ENCODE measurements at regions not wholly inside any gene's neighbourhood (a gene's known extent, or its start where the extent isn't known, plus 50 kb on each side); places are given as distances from the start of the nearest gene placed in this dataset.

DNA sequence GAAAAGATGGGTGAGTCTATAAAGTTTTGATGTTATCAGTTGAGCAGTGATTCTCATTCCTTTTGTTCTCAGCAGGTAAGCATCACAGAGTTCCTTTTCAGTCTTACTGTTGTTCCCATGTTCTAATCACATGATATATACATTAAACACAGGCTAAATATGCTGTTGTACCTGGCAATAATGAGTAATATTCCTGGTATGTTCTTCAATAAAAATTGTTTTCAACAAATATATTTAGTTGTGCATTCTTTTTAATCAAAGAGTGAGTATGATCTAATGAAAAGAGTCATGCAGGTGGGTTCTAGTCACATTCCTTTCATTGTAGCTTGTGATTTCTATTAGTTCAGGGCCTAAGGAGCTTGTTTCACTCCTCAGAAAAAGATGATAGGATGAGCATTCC, 288.3 kb upstream of the NETO1 start:
- FAIRE-seq = no peak
- in situ Hi-C loops (cut with MboI) (no loop called here), intact Hi-C loops (cut with micrococcal nuclease; ENCODE audit: unreplicated experiment) (no loop called here)
- Histone ChIP-seq H4K20me1 (ENCODE audit: control insufficient read depth, insufficient read depth) (no peaks in the 10 kb centered on the region), H3K4me1 (ENCODE audit: control insufficient read depth, insufficient read depth, low read length) (no peaks in the 10 kb centered on the region), H3K36me3 (ENCODE audit: control insufficient read depth in 2 of 2, insufficient read depth in 2 of 2, low read length in 1 of 2) (no peaks in the 10 kb centered on the region), H3K4me3 (no peak overlapping the region), H2AFZ (ENCODE audit: control insufficient read depth, low read depth, low read length) (no peak overlapping the region), H3K9me3 (replicated peaks; ENCODE audit: control insufficient read depth, insufficient read depth, low read length) (no peaks in the 10 kb centered on the region; the same call in 2 of the 3 replicates), H3K9ac (ENCODE audit: control insufficient read depth, insufficient read depth, low read length) (no peak overlapping the region), H3K27ac (ENCODE audit: control insufficient read depth, insufficient read depth) (no peak overlapping the region), H3K27me3 (replicated peaks in 1 of 2; ENCODE audit: control insufficient read depth in 2 of 2, insufficient read depth in 2 of 2, low read length in 1 of 2) (no peaks in the 10 kb centered on the region), H3K79me2 (ENCODE audit: control insufficient read depth, insufficient read depth, low read length) (no peaks in the 10 kb centered on the region), H3K4me2 (ENCODE audit: control insufficient read depth, insufficient read depth) (no peak overlapping the region)
- no peak for TF ChIP-seq NFIC (IDR thresholded peaks at IDR 0.05; ENCODE audit: low read depth, low read length)
- TF ChIP-seq, protein P1, sequence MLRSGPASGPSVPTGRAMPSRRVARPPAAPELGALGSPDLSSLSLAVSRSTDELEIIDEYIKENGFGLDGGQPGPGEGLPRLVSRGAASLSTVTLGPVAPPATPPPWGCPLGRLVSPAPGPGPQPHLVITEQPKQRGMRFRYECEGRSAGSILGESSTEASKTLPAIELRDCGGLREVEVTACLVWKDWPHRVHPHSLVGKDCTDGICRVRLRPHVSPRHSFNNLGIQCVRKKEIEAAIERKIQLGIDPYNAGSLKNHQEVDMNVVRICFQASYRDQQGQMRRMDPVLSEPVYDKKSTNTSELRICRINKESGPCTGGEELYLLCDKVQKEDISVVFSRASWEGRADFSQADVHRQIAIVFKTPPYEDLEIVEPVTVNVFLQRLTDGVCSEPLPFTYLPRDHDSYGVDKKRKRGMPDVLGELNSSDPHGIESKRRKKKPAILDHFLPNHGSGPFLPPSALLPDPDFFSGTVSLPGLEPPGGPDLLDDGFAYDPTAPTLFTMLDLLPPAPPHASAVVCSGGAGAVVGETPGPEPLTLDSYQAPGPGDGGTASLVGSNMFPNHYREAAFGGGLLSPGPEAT (IDR thresholded peaks at IDR 0.05; ENCODE audit: low read depth) = no peak
- no peak for TF ChIP-seq ZNF274 (IDR thresholded peaks at IDR 0.05; ENCODE audit: insufficient read depth, insufficient read length)
- TF ChIP-seq GATAD2B (conservative IDR thresholded peaks at IDR 0.05; ENCODE audit: low read depth) = no peak
- TF ChIP-seq BRCA1 (IDR thresholded peaks at IDR 0.05; ENCODE audit: low read depth, low read length) = no peak
- TF ChIP-seq RAD51 (IDR thresholded peaks at IDR 0.05) = no peak
- no peak for TF ChIP-seq TARDBP (IDR thresholded peaks at IDR 0.05; ENCODE audit: borderline replicate concordance)
- TF ChIP-seq RELA (IDR thresholded peaks at IDR 0.05; ENCODE audit: borderline replicate concordance, partially characterized antibody) = no peak
- TF ChIP-seq, protein P2, sequence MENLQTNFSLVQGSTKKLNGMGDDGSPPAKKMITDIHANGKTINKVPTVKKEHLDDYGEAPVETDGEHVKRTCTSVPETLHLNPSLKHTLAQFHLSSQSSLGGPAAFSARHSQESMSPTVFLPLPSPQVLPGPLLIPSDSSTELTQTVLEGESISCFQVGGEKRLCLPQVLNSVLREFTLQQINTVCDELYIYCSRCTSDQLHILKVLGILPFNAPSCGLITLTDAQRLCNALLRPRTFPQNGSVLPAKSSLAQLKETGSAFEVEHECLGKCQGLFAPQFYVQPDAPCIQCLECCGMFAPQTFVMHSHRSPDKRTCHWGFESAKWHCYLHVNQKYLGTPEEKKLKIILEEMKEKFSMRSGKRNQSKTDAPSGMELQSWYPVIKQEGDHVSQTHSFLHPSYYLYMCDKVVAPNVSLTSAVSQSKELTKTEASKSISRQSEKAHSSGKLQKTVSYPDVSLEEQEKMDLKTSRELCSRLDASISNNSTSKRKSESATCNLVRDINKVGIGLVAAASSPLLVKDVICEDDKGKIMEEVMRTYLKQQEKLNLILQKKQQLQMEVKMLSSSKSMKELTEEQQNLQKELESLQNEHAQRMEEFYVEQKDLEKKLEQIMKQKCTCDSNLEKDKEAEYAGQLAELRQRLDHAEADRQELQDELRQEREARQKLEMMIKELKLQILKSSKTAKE (IDR thresholded peaks at IDR 0.05; ENCODE audit: low read depth, poor library complexity, severe bottlenecking) = no peak
- ATAC-seq = no peak
- BruUV-seq (replicated peaks) = no TSS peak
- POLR2A ChIA-PET = no interaction called here
- CTCF ChIA-PET = no interaction called here
- DNase-seq (ENCODE audit: low read depth, low spot score) = no peak
- RAD21 ChIA-PET (ENCODE audit: unreplicated experiment) = no interaction called here
- SMC1A ChIA-PET (ENCODE audit: uncharacterized antibody, unreplicated experiment) = no interaction called here
